ENCODE measurements at regions not wholly inside any gene's neighbourhood (a gene's known extent, or its start where the extent isn't known, plus 50 kb on each side); places are given as distances from the start of the nearest gene placed in this dataset.

- in situ Hi-C loops (cut with HindIII; ENCODE audit: low sequenced_read_pairs) = no loop called here
- H3K4me3 ChIP-seq (ENCODE audit: low read depth, low read length) = no peak overlapping the region
- no peak for DNase-seq (ENCODE audit: low read depth, low spot score)
- TF ChIP-seq, protein P1, sequence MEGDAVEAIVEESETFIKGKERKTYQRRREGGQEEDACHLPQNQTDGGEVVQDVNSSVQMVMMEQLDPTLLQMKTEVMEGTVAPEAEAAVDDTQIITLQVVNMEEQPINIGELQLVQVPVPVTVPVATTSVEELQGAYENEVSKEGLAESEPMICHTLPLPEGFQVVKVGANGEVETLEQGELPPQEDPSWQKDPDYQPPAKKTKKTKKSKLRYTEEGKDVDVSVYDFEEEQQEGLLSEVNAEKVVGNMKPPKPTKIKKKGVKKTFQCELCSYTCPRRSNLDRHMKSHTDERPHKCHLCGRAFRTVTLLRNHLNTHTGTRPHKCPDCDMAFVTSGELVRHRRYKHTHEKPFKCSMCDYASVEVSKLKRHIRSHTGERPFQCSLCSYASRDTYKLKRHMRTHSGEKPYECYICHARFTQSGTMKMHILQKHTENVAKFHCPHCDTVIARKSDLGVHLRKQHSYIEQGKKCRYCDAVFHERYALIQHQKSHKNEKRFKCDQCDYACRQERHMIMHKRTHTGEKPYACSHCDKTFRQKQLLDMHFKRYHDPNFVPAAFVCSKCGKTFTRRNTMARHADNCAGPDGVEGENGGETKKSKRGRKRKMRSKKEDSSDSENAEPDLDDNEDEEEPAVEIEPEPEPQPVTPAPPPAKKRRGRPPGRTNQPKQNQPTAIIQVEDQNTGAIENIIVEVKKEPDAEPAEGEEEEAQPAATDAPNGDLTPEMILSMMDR (IDR thresholded peaks at IDR 0.05; ENCODE audit: low read depth, low read length) = no peak
Observed at GRCh38 chr2:186017278-186017677, 278.7 kb downstream of the FSIP2 start.

DNA sequence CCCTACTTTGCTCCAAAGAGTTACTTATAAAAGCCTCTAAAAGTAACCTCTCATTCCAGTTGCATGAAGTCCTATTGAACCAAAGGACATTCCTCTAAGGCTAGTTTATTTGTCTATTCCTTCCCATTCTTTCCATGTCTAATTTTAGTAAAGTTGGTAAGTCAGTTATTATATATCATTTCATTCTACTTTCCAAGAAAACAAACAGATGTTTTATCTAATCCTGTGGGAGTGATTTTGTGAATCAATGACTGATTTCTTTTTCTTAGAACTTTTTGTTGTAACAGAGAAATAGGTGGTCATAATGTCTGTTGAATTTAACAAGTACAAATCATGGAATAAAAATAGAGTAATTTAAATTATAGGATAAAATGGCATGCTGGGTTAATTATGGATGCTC lies 286.3 kb downstream of the FSIP2 start:
- in situ Hi-C loops (cut with HindIII; ENCODE audit: low sequenced_read_pairs) = no loop called here
- no peak overlapping the region for H3K4me3 ChIP-seq (ENCODE audit: low read depth, low read length)
- DNase-seq (ENCODE audit: low read depth, low spot score) = no peak
- TF ChIP-seq, protein P1 (IDR thresholded peaks at IDR 0.05; ENCODE audit: low read depth, low read length) = no peak

- no peak for DNase-seq (ENCODE audit: low read depth, low spot score)
- TF ChIP-seq, protein P1 (IDR thresholded peaks at IDR 0.05; ENCODE audit: low read depth, low read length) = no peak
- in situ Hi-C loops (cut with HindIII; ENCODE audit: low sequenced_read_pairs) = no loop called here
- no peak overlapping the region for H3K4me3 ChIP-seq (ENCODE audit: low read depth, low read length)
Observed at GRCh38 chr2:186027922-186028321, 289.3 kb downstream of the FSIP2 start.

DNA sequence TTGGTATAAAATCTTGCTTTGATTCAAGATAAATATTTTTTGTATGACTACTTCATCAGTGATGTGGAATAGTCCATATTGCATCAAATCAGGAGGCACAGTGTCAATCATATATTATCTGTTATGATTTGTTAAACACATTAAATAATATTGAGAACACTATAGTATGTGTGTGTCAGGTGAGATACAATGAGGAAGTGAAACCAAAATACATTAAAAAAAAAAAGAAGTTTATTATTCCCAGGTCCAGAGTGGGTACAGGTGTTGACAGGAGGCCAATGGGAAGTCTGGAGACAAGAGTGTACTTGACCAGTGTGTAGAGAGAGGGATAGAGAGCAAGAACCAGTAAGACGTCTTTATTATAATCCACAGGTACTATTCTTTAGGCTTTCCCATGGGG lies 292.6 kb downstream of the FSIP2 start:
- in situ Hi-C loops (cut with HindIII; ENCODE audit: low sequenced_read_pairs) = no loop called here
- no peak overlapping the region for H3K4me3 ChIP-seq (ENCODE audit: low read depth, low read length)
- DNase-seq (ENCODE audit: low read depth, low spot score) = no peak
- TF ChIP-seq, protein P1 (IDR thresholded peaks at IDR 0.05; ENCODE audit: low read depth, low read length) = no peak

DNA sequence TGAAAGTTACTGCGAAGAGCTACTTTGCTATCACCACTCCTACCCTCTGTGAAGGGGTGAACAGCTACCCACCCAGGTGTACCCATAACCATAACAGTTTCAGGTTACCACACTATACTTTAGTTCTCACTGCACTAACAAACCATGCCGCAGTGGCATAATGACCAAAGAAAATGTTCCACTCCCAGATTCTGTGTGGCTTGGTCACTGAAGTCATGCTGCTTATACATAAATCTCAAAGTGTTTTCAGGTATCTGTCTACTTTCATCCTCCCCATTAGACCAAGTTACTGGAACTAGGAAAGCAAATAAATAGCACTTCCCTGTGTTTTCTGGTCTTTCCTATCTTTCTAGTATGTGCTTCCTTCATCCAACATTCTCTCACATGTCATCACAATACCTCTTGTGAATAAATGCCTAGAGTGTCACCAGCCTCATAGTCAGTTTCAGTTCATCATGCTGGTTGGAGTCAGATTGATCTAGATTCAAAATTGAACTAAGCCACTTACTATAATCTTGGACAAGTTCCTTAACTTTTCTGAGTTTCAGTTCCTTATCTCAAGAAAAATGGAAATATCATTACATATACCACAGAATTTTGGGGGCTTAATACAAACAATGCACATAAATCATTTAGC lies 293.6 kb downstream of the FSIP2 start:
- no peak for DNase-seq (ENCODE audit: low read depth, low spot score)
- in situ Hi-C loops (cut with HindIII; ENCODE audit: low sequenced_read_pairs) = no loop called here
- TF ChIP-seq, protein P1 (IDR thresholded peaks at IDR 0.05; ENCODE audit: low read depth, low read length) = no peak
- H3K4me3 ChIP-seq (ENCODE audit: low read depth, low read length) = no peak overlapping the region

GRCh38 chr2:186032930-186033329 lies 294.3 kb downstream of the FSIP2 start:
- in situ Hi-C loops (cut with HindIII; ENCODE audit: low sequenced_read_pairs) = no loop called here
- DNase-seq (ENCODE audit: low read depth, low spot score) = no peak
- no peak overlapping the region for H3K4me3 ChIP-seq (ENCODE audit: low read depth, low read length)
- TF ChIP-seq, protein P1 (IDR thresholded peaks at IDR 0.05; ENCODE audit: low read depth, low read length) = no peak
